Erythroblast (primary cell): ENCODE measurements at regions not wholly inside any gene's neighbourhood (a gene's known extent, or its start where the extent isn't known, plus 50 kb on each side); places are given as distances from the start of the nearest gene placed in this dataset.

ENCODE experiments used
- GATA1 ChIP-seq: IDR thresholded peaks from 2 replicates; pipeline ENCODE4 v1.6.1; 2011; ENCODE audit warnings: low read depth, mild to moderate bottlenecking, control low read depth, low read length, moderate library complexity
- POLR2A ChIP-seq: IDR thresholded peaks from 2 replicates; pipeline ENCODE4 v1.6.1; 2011; ENCODE audit warnings: mild to moderate bottlenecking, low read length

- TF ChIP-seq POLR2A (no peak), GATA1 (no peak)
These were observed 260.5 kb downstream of the MSX2 start for GRCh38 chr5:174984863-174985262.
